HepG2 (cell line): ENCODE measurements at regions not wholly inside any gene's neighbourhood (a gene's known extent, or its start where the extent isn't known, plus 50 kb on each side); places are given as distances from the start of the nearest gene placed in this dataset.

Experiments used
- ATAC-seq: fragments of 200-7000 bp; cut with Tn5 transposase; 3 replicates; pipeline ENCODE4 v1.9.1; 2020; ENCODE audit warnings: mild to moderate bottlenecking, moderate library complexity
- BruUV-seq: library from RNA; stranded (reverse); fragments of 400-500 nt; replicated peaks from 2 replicates; lab custom pipeline; 2021; lab: Mats Ljungman, UMichigan
- CTCF ChIA-PET: fragments of 300-600 bp; formaldehyde crosslinking; extraction: SDS; loops from one replicate; lab custom pipeline; 2021; ENCODE audit warnings: low total read pairs, inconsistent platforms, low intra/inter-chr PET ratio; lab: Yijun Ruan, JAX
- POLR2A ChIA-PET: fragments of 350-600 bp; sonication (Branson Sonifier 250); formaldehyde crosslinking; loops from one replicate; lab custom pipeline; 2020; ENCODE audit warnings: antibody characterized with exemption, inconsistent platforms; lab: Yijun Ruan, JAX
- DNase-seq: peaks from one replicate; pipeline ENCODE4 v3.0.0-alpha.2; 2015; ENCODE audit warnings: low spot score
- FAIRE-seq: peaks from 3 replicates; lab custom pipeline; 2011; peaks lifted over from hg19 to GRCh38; lab: Jason Lieb, UNC
- H2AFZ ChIP-seq: one replicate; pipeline ENCODE4 v1.6.1; 2011; ENCODE audit warnings: low read length, inconsistent platforms
- H3K27ac ChIP-seq: fragments of 300-600 bp; 3 replicates; pipeline ENCODE4 v1.8.0; 2011; ENCODE audit warnings: mixed run types, mild to moderate bottlenecking, mixed read lengths, low read length, inconsistent platforms; ENCODE audit not compliant: insufficient read depth; ENCODE audit errors: extremely low read length
- H3K27me3 ChIP-seq, 2 experiments: fragments of 200-600 bp in 1 of 2; 2 replicates in 1 of 2; 3 replicates in 1 of 2; pipeline versions ENCODE4 v1.6.0 to v1.8.0; 2011; ENCODE audit warnings: low read length in 2 of 2, mild to moderate bottlenecking in 2 of 2, moderate library complexity in 2 of 2, inconsistent platforms in 1 of 2; ENCODE audit not compliant: insufficient read depth in 2 of 2, control insufficient read depth in 1 of 2
- H3K36me3 ChIP-seq, 2 experiments: fragments of 200-600 bp in 1 of 2; replicated peaks in 1 of 2; 2 replicates in 1 of 2; 3 replicates in 1 of 2; pipeline versions ENCODE4 v1.5.1 to v1.8.0; 2011; ENCODE audit warnings: low read length in 2 of 2, inconsistent platforms in 1 of 2; ENCODE audit not compliant: insufficient read depth in 2 of 2, control insufficient read depth in 1 of 2
- H3K4me1 ChIP-seq: 2 replicates; pipeline ENCODE4 v1.5.1; 2012; ENCODE audit warnings: low read length, inconsistent platforms; ENCODE audit not compliant: insufficient read depth
- H3K4me2 ChIP-seq: 2 replicates; pipeline ENCODE4 v1.6.0; 2011; ENCODE audit warnings: low read depth, low read length, inconsistent platforms
- H3K4me3 ChIP-seq, 3 experiments: fragments of 200-600 bp in 1 of 3; sonication (generic), shearing (Covaris generic) in 1 of 3; replicated peaks in 1 of 3; 2 replicates each; pipeline ENCODE4 v1.5.1; 2011 to 2016; ENCODE audit warnings: low read length in 3 of 3, inconsistent platforms in 2 of 3, low read depth in 2 of 3, mild to moderate bottlenecking in 2 of 3, control low read depth in 1 of 3, mixed read lengths in 1 of 3; ENCODE audit not compliant: insufficient read depth in 1 of 3
- H3K79me2 ChIP-seq: one replicate; pipeline ENCODE4 v1.6.1; 2011; ENCODE audit warnings: low read length, inconsistent platforms; ENCODE audit not compliant: insufficient read depth
- H3K9ac ChIP-seq: 2 replicates; pipeline ENCODE4 v1.6.0; 2011; ENCODE audit warnings: mild to moderate bottlenecking, low read depth, low read length, inconsistent platforms; ENCODE audit not compliant: insufficient read depth
- H3K9me3 ChIP-seq: 2 replicates; pipeline ENCODE4 v1.5.1; 2012; ENCODE audit warnings: mild to moderate bottlenecking, low read length
- H4K20me1 ChIP-seq: 2 replicates; pipeline ENCODE4 v1.6.0; 2011; ENCODE audit warnings: inconsistent platforms, mild to moderate bottlenecking, low read length, moderate library complexity; ENCODE audit not compliant: insufficient read depth
- HDAC2 ChIP-seq: sonication (generic); formaldehyde crosslinking; IDR thresholded peaks from 2 replicates; pipeline ENCODE4 v1.4.0; 2020; ENCODE audit warnings: missing genetic modification reagents
- HOXD1 ChIP-seq: sonication (generic); formaldehyde crosslinking; IDR thresholded peaks from 2 replicates; pipeline ENCODE4 v1.5.0; 2020; ENCODE audit warnings: missing genetic modification reagents
- LCORL ChIP-seq, 2 experiments: fragments of 450-650 bp in 1 of 2; sonication (generic) in 1 of 2; formaldehyde crosslinking in 1 of 2; IDR thresholded peaks; 2 replicates each; pipeline versions ENCODE4 v1.5.0 to v1.6.1; 2017 to 2020; ENCODE audit warnings: antibody characterized with exemption in 1 of 2, missing genetic modification reagents in 1 of 2
- PCBP1 ChIP-seq: fragments of 200-400 bp; formaldehyde crosslinking; IDR thresholded peaks from 2 replicates; pipeline ENCODE4 v1.6.1; 2017; ENCODE audit warnings: mild to moderate bottlenecking, low read depth, low read length, borderline replicate concordance
- SMYD3 ChIP-seq: sonication (generic); formaldehyde crosslinking; IDR thresholded peaks from 2 replicates; pipeline ENCODE4 v1.8.1; 2023; ENCODE audit warnings: mild to moderate bottlenecking, missing genetic modification reagents
- STAG1 ChIP-seq: sonication (generic); formaldehyde crosslinking; IDR thresholded peaks from 2 replicates; pipeline ENCODE4 v1.4.0; 2020; ENCODE audit warnings: missing genetic modification reagents
- TAF1 ChIP-seq: sonication (generic); formaldehyde crosslinking; IDR thresholded peaks from 2 replicates; pipeline ENCODE4 v1.4.0; 2020; ENCODE audit warnings: missing genetic modification reagents
- ZNF3 ChIP-seq: IDR thresholded peaks from 2 replicates; pipeline ENCODE4 v1.7.0; 2017; ENCODE audit warnings: inconsistent platforms
- WGBS: methylation state at CpG from one replicate; pipeline ENCODE4 v1.1.6; 2017; ENCODE audit warnings: low lambda C conversion rate; 5-methylcytosine and 5-hydroxymethylcytosine counted together
- in situ Hi-C: cut with HindIII; loops from 2 replicates; pipeline ENCODE4 v1.10.0; 2017; ENCODE audit warnings: low pct_unique_long_range_greater_than_20kb; ENCODE audit not compliant: extremely low pct_ligation_motif_present
- intact Hi-C: fragments of 100-400 bp; cut with micrococcal nuclease; formaldehyde crosslinking; loops from one replicate; pipeline ENCODE4 v1.10.0; 2022; ENCODE audit not compliant: unreplicated experiment
- TF ChIP-seq, protein P1 (sequence below): IDR thresholded peaks from 2 replicates; pipeline ENCODE4 v1.6.1; 2016; ENCODE audit warnings: low read depth, control low read depth
- TF ChIP-seq, protein P2 (sequence below): sonication (generic); formaldehyde crosslinking; IDR thresholded peaks from 2 replicates; pipeline ENCODE4 v1.5.0; 2020; ENCODE audit warnings: mild to moderate bottlenecking, missing genetic modification reagents, moderate library complexity

DNA sequence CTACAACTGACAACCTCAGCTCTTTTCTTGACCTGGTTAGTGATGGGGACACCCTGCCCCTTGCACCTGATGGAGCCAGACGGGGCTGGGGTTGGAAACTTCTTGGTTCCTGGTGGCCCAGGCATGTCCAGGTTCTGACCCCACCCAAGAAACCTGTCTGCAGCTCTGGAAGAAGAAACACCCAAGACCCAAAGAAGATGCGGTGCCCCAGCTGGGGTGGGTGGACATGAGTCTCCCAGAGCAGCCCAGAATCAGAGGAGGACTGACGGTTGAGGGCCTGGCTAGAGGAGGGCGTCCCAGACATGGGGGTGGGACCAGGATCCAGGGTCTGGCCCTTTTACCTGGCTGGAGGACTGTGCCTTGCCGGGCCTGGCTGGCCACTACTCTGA, 202.4 kb downstream of the GLRX3 start:
- TF ChIP-seq, protein P1, sequence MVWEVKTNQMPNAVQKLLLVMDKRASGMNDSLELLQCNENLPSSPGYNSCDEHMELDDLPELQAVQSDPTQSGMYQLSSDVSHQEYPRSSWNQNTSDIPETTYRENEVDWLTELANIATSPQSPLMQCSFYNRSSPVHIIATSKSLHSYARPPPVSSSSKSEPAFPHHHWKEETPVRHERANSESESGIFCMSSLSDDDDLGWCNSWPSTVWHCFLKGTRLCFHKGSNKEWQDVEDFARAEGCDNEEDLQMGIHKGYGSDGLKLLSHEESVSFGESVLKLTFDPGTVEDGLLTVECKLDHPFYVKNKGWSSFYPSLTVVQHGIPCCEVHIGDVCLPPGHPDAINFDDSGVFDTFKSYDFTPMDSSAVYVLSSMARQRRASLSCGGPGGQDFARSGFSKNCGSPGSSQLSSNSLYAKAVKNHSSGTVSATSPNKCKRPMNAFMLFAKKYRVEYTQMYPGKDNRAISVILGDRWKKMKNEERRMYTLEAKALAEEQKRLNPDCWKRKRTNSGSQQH: no peak
- no peak for TF ChIP-seq STAG1 (CRISPR knock-in tag)
- TF ChIP-seq PCBP1: no peak
- TF ChIP-seq TAF1 (CRISPR knock-in tag): no peak
- no peak for TF ChIP-seq SMYD3 (CRISPR knock-in tag)
- TF ChIP-seq HOXD1 (CRISPR knock-in tag): no peak
- TF ChIP-seq HDAC2 (CRISPR knock-in tag): no peak
- TF ChIP-seq ZNF3: no peak
- TF ChIP-seq LCORL (IDR thresholded peaks at IDR 0.05): no peak
- TF ChIP-seq LCORL (CRISPR knock-in tag; IDR thresholded peaks at IDR 0.05): no peak
- TF ChIP-seq, protein P2, sequence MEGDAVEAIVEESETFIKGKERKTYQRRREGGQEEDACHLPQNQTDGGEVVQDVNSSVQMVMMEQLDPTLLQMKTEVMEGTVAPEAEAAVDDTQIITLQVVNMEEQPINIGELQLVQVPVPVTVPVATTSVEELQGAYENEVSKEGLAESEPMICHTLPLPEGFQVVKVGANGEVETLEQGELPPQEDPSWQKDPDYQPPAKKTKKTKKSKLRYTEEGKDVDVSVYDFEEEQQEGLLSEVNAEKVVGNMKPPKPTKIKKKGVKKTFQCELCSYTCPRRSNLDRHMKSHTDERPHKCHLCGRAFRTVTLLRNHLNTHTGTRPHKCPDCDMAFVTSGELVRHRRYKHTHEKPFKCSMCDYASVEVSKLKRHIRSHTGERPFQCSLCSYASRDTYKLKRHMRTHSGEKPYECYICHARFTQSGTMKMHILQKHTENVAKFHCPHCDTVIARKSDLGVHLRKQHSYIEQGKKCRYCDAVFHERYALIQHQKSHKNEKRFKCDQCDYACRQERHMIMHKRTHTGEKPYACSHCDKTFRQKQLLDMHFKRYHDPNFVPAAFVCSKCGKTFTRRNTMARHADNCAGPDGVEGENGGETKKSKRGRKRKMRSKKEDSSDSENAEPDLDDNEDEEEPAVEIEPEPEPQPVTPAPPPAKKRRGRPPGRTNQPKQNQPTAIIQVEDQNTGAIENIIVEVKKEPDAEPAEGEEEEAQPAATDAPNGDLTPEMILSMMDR (CRISPR knock-in tag): no peak
- ChIA-PET POLR2A (no interaction called here), CTCF (no interaction called here)
- Histone ChIP-seq H3K4me2 (no peak overlapping the region), H2AFZ (no peak overlapping the region), H3K4me1 (no peaks in the 10 kb centered on the region), H3K4me3 (no peak overlapping the region), H3K9me3 (no peaks in the 10 kb centered on the region), H3K27me3 (peaks cover 0 to 17% of the 10 kb centered on the region in 2 experiments; a peak in 1 of 5 replicates), H3K36me3 (no peaks in the 10 kb centered on the region), H3K9ac (no peak overlapping the region), H3K27ac (no peak overlapping the region), H3K79me2 (no peaks in the 10 kb centered on the region), H4K20me1 (no peaks in the 10 kb centered on the region)
- intact Hi-C loops: no loop called here
- ATAC-seq: no peak
- in situ Hi-C loops: no loop called here
- DNase-seq: no peak
- no peak for FAIRE-seq
- WGBS: 29% methylated on average over 3 of the region's 5 CpGs
- no TSS peak for BruUV-seq
